ENCODE measurements at regions not wholly inside any gene's neighbourhood (a gene's known extent, or its start where the extent isn't known, plus 50 kb on each side); places are given as distances from the start of the nearest gene placed in this dataset.

DNA sequence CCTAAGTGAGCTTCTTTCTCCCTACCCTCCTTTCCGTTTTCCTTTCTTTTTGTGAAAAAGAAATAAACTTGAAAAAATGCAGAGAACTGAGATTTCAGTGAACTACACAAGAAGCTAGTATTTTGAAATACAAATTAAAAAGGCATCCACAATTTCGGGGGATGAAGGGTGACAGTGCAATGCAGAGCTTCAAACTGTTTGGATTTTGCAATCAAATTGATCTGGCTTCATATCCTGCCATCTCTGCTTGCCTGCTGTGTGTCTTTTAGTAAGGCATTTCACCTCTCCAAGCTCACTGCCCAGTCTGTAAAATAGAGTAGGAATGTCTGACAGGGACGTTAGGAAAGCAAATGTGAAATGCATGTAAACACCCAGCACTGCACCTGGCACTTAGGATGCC lies 258.0 kb downstream of the HACE1 start:
- no peak overlapping the region for H2AFZ ChIP-seq (ENCODE audit: low read depth, low read length)
- H3K4me2 ChIP-seq (ENCODE audit: insufficient read depth, low read length): no peak overlapping the region
- intact Hi-C loops (cut with micrococcal nuclease) (no loop called here), dilution Hi-C loops (cut with MboI; ENCODE audit: extremely low pct_ligation_motif_present, low sequenced_read_pairs) (no loop called here)
- no peak overlapping the region for H3K27ac ChIP-seq (ENCODE audit: insufficient read depth, low read depth, low read length)
- no peaks in the 10 kb centered on the region for H3K9me3 ChIP-seq (replicated peaks; ENCODE audit: control insufficient read depth, insufficient read depth, low read length)
- ChIA-PET CTCF (no interaction called here), POLR2A (no interaction called here)
- no peak overlapping the region for H3K4me3 ChIP-seq (replicated peaks in 1 of 3; ENCODE audit: insufficient read depth in 1 of 3, low read depth in 1 of 3, low read length in 3 of 3)
- no peak for FAIRE-seq
- peaks cover 2% of the 10 kb centered on the region for H4K20me1 ChIP-seq (replicated peaks; ENCODE audit: control insufficient read depth, extremely low read depth, insufficient read depth, low read length)
- no peak for TF ChIP-seq GATA2 (IDR thresholded peaks at IDR 0.05; ENCODE audit: insufficient read depth, insufficient read length, low read depth, low read length)
- TF ChIP-seq CTCF (IDR thresholded peaks at IDR 0.05; ENCODE audit: extremely low read depth in 1 of 2, insufficient read depth in 1 of 2, low read depth in 1 of 2, low read length in 2 of 2): no peak
- no peak for TF ChIP-seq FOS (IDR thresholded peaks at IDR 0.05; ENCODE audit: borderline replicate concordance, insufficient read depth, low read length)
- no peak for TF ChIP-seq EZH2 (IDR thresholded peaks at IDR 0.05; ENCODE audit: borderline replicate concordance, low read depth, low read length, severe bottlenecking)
- no peak for TF ChIP-seq POLR2AphosphoS5 (IDR thresholded peaks at IDR 0.05; ENCODE audit: insufficient read depth, low read depth, low read length)
- no peaks in the 10 kb centered on the region for H3K79me2 ChIP-seq (ENCODE audit: control insufficient read depth, insufficient read depth, low read length)
- no peak overlapping the region for H3K9ac ChIP-seq (replicated peaks; ENCODE audit: extremely low read depth, insufficient read depth, low read length)
- H3K36me3 ChIP-seq (ENCODE audit: control insufficient read depth in 2 of 2, extremely low read depth in 1 of 2, insufficient read depth in 2 of 2, low read length in 2 of 2): no peaks in the 10 kb centered on the region
- no peak for DNase-seq (ENCODE audit: low read depth, low spot score)
- H3K9me1 ChIP-seq (replicated peaks; ENCODE audit: control insufficient read depth, extremely low read depth, insufficient read depth, low read length): no peaks in the 10 kb centered on the region
- BruUV-seq (replicated peaks): no TSS peak
- peaks cover 3 to 4% of the 10 kb centered on the region in 2 experiments for H3K27me3 ChIP-seq (ENCODE audit: control insufficient read depth in 2 of 2, insufficient read depth in 2 of 2, low read length in 2 of 2)
- H3K4me1 ChIP-seq (ENCODE audit: control insufficient read depth, extremely low read depth, insufficient read depth, low read length): peaks cover 3% of the 10 kb centered on the region

DNA sequence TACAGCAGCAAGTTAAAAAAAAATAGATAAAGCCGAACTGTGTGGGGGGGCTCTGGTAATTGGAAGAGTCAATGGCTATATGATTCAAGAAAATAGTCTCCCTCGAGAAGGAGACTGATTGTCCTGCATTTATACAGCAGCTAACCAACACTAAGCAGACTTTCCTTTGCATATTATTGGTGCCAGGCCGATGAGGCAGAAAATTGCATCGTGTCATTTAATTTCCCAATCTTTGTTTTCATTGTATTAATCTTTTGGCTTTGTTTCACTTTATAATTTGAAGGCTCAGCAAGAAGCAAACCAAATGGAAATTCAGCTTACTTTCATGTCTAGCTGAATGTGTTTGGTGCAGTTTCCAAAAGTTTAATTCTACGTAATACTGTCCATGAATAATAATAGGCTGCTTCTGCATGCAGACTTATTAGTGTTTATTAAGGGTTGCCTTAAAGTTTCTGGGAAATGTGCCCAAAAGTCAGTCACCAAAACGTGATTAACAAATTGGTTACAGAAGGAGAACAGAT lies 258.5 kb downstream of the HACE1 start:
- TF ChIP-seq CTCF (IDR thresholded peaks at IDR 0.05; ENCODE audit: extremely low read depth in 1 of 2, insufficient read depth in 1 of 2, low read depth in 1 of 2, low read length in 2 of 2) (no peak), POLR2AphosphoS5 (IDR thresholded peaks at IDR 0.05; ENCODE audit: insufficient read depth, low read depth, low read length) (no peak), JUN (IDR thresholded peaks at IDR 0.05; ENCODE audit: borderline replicate concordance, insufficient read depth, insufficient read length, low read depth) (no peak)
- dilution Hi-C loops (cut with MboI; ENCODE audit: extremely low pct_ligation_motif_present, low sequenced_read_pairs) (no loop called here), intact Hi-C loops (cut with micrococcal nuclease) (no loop called here)
- FAIRE-seq (no peak), DNase-seq (ENCODE audit: low read depth, low spot score) (no peak)
- CTCF ChIA-PET: interaction anchor here (0.8 kb wide), 1 partner anchor 75 kb away, joined by 3 read pairs; no protein-coding TSS in a partner anchor
- POLR2A ChIA-PET: no interaction called here
- no peak overlapping the region for H3K4me2 ChIP-seq (ENCODE audit: insufficient read depth, low read length)
- H3K4me3 ChIP-seq (replicated peaks in 1 of 3; ENCODE audit: insufficient read depth in 1 of 3, low read depth in 1 of 3, low read length in 3 of 3): no peak overlapping the region
- no peak overlapping the region for H3K9ac ChIP-seq (replicated peaks; ENCODE audit: extremely low read depth, insufficient read depth, low read length)
- peaks cover 3 to 4% of the 10 kb centered on the region in 2 experiments for H3K27me3 ChIP-seq (ENCODE audit: control insufficient read depth in 2 of 2, insufficient read depth in 2 of 2, low read length in 2 of 2)
- H4K20me1 ChIP-seq (replicated peaks; ENCODE audit: control insufficient read depth, extremely low read depth, insufficient read depth, low read length): peaks cover 2% of the 10 kb centered on the region
- H3K36me3 ChIP-seq (ENCODE audit: control insufficient read depth in 2 of 2, extremely low read depth in 1 of 2, insufficient read depth in 2 of 2, low read length in 2 of 2): no peaks in the 10 kb centered on the region
- no peaks in the 10 kb centered on the region for H3K9me3 ChIP-seq (replicated peaks; ENCODE audit: control insufficient read depth, insufficient read depth, low read length)
- H3K9me1 ChIP-seq (replicated peaks; ENCODE audit: control insufficient read depth, extremely low read depth, insufficient read depth, low read length): no peaks in the 10 kb centered on the region
- H3K4me1 ChIP-seq (ENCODE audit: control insufficient read depth, extremely low read depth, insufficient read depth, low read length): peaks cover 3% of the 10 kb centered on the region
- no peaks in the 10 kb centered on the region for H3K79me2 ChIP-seq (ENCODE audit: control insufficient read depth, insufficient read depth, low read length)
- no TSS peak for BruUV-seq (replicated peaks)
- H2AFZ ChIP-seq (ENCODE audit: low read depth, low read length): no peak overlapping the region
- no peak overlapping the region for H3K27ac ChIP-seq (ENCODE audit: insufficient read depth, low read depth, low read length)

Measured in endothelial cell of umbilical vein (primary cell).